ENCODE measurements at regions not wholly inside any gene's neighbourhood (a gene's known extent, or its start where the extent isn't known, plus 50 kb on each side); places are given as distances from the start of the nearest gene placed in this dataset.
"Not testable (repeated sequence)": the region's sequence is repeated elsewhere in the genome, so short reads cannot be mapped to it uniquely, and the experiment has no call there.

DNA sequence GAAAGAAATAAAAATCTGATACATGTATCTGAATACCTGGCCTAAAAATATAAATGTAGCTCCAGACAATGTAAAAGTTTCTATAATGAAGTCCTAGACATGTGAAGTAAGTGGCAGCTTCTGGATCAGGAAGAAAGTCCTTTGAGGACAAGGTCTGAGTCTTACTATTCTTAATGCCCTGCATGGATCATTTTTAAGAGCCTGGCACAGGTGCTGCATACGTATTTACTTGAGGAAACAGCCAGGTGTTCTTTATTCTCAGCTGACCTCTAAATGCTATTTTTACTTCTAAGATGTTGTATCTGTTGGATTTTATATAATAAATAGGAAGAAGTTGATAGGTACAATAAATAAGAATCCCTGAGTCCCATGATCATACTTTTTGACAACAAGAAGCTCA lies 750.0 kb upstream of the LUZP2 start:
- DNase-seq (ENCODE audit: low read depth, low spot score), result no peak

DNA sequence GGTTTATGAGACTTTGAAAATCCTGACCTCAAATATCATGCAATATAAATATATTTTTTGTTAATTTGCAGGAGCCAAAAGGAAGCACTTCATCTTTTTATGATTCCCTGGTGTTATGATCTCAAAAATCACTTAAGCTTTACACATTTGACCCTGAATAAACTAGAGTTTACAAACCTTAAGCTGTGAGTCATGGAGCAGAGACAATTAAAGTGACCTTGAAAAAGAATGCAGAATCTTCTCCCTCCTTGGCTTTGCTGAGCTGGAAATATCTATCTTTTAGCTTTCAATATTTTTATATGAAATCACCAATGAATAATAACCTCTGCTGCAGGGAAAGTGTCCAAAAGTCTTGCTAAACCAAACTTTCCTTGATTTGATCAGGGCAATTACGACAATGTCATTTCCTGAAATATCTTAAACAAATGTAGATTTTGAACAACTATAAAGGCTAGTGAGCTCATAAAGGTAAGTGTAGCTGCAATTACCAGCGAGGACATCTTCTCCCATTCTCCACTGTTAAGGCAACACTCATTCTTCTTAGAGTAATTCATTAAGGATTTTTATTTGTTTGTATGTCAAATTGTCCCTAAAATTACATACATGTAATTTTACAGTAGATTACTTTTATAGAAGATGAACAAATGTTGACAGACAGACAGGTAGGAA lies 747.0 kb upstream of the LUZP2 start:
- no peak for DNase-seq (ENCODE audit: low read depth, low spot score)

DNA sequence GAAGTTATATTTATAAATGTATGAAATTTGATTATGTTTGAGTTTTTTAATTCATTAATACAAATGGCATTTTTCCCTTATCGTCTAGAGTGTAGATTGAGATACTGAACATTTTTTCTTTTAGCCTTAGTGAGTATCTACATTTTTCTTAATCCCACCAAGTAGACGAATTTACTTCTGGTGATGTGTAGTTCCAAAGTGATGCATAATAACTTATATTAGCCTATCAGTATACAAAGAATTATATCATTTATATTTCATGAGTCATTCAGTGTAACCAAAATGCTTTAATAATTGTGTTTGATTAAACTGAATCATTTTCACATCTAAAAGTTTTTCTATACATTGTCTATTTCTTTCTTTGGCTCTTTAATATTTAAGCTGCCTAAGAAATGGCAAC lies 745.6 kb upstream of the LUZP2 start:
- DNase-seq (ENCODE audit: low read depth, low spot score), result no peak

DNA sequence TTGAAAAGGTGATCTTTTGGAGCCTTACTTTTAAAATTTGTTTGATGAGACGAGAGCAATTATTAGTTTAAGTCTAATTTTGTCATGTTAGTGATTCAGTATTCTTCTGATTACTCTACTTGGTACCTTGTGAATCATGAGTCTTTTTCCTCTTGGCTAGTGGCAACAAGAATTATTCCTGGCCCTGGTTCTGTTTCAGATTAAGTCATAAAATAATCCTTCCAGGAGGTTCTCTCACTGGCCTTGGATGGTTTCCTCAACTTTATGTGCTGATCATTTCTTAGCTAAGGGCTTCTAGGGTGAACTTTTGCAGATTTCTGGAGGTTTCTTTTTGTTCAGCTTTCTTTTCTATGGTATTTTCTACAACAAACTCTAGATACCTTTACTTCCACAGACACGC lies 741.8 kb upstream of the LUZP2 start:
- no peak for DNase-seq (ENCODE audit: low read depth, low spot score)

DNA sequence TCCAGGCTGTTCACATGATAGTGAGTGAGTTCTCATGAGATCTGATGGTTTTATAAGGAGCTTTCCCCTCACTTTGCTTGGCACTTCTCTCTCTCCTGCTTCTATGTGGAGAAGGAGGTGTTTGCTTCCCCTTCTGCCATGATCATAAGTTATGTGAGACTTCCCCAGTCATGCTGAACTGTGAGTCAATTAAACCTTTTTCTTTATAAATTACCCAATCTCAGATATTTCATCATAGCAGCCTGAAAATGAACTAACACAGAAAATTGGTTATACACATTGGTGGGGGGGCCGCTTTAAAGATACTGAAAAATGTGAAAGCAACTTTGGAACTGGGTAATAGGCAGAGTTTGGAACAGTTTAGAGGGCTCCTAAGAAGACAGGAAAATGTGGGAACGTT lies 741.1 kb upstream of the LUZP2 start:
- no peak for DNase-seq (ENCODE audit: low read depth, low spot score)

DNA sequence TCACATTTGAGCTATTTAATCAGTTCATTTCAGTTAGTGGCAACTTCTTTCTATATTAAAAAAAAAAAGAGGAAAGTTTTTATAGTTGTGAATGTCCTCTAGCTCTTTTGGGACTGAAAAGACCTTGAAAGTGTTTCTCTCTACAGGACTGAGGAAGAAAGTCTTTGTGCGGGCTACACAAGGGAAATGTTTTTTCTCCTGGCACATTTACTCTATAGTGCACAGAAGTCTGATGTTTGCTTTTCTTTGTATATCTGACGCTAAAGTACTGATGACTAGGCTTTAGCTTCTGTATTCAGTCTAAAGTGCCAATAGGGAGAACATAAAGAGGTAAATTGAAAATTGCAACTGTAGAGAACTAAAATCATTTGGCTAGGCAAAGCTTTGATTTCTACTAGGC lies 737.4 kb upstream of the LUZP2 start:
- no peak for DNase-seq (ENCODE audit: low read depth, low spot score)

DNA sequence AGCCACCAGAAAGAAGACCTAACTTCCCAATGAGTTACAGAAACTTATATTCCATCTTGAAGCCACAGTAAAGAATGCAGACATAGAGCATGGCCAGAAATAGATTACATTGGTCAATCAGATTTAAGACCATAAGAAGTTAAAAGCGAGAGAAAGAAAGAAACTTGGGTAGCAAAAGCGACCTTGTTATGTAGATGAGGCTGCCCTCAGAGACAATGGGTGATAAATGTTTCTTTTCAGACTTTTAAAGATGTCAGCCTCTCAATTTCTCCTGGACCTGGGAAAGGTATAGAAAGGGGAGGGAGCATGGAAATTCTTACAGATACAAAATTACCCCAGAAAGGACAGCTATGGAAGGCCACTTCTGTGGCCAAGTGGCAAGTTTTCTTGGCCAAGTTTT lies 732.6 kb upstream of the LUZP2 start:
- DNase-seq (ENCODE audit: low read depth, low spot score), result no peak

DNA sequence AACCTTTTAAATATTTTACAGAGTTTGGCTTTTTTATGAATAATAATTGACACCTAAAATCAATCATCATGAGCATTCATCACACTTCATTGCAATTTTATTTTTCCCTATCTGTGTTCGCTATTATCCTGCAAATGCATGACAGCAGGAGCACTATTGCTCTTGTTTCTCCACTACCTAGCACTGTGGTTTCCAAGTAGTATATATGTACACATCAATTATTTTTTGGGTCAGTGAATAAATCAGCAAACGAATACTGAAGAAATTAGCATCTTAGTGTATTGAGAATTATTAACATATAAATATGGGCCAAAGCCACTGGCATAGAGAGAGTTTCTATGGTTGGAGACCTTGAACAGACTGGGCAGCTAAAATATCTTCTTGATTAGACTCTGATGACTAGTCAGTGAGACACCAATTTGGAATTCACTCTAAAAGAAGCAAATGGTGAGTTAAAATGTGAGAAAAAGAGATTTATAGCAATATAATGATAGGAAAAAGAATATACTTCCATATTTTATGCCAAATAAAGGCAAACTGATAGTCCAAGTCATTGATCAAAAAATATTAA lies 731.1 kb upstream of the LUZP2 start:
- DNase-seq (ENCODE audit: low read depth, low spot score), result no peak

DNA sequence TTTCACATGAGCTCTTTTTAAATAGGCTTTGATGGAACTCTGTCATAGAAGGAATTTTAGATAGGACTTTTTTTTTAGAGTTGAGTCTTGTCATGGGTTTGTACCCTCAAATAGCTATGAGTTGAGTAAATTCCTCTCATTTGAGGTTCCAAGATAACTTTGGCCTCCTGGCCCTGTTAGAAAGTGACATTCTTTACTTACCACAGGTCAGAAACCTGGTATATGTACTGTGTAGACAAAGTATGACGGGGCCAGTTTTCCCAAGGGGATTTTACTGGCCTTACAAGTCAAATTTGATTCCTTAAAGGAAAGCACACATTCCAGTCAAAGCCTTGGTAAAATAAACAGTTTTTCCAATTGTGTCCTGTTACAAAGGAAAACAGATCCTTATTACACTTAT lies 729.3 kb upstream of the LUZP2 start:
- DNase-seq (ENCODE audit: low read depth, low spot score), result no peak

DNA sequence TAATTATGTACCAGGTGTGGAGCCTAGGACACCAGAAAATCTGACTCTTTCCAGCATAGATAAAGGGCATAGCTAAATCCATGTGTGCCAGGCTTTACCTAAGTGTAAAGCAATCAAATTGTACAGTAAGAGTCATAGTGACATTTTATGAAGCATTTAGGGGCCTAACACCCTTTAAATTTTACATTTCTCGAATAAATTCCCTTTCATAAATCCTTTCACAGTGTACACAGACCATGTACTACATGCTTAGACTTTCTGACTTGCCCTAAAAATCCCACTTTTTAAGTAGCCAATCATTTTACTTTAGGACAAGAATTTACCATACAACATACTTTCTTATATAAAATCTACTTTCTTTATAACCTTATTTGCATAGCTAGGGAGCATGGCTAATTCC lies 727.6 kb upstream of the LUZP2 start:
- DNase-seq (ENCODE audit: low read depth, low spot score), result no peak

DNA sequence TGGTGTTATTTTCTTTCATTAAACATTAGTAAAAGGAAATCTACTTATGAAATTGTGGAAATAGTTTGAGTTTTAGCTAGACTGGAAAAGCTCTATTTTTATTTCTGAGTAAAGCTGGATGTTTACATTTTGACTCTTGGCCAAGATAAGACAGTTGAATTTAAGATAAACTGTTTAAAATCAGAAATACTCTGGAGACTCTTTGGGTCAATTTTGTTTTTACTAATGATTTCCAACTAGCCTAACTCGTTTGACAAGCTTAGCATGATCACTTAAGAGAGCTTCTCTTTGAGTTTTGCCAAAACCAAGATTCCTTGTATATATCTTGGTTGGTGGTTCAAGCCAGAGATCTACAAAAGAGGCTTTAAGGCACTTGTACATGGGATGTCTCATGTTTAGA lies 724.8 kb upstream of the LUZP2 start:
- DNase-seq (ENCODE audit: low read depth, low spot score), result no peak

DNA sequence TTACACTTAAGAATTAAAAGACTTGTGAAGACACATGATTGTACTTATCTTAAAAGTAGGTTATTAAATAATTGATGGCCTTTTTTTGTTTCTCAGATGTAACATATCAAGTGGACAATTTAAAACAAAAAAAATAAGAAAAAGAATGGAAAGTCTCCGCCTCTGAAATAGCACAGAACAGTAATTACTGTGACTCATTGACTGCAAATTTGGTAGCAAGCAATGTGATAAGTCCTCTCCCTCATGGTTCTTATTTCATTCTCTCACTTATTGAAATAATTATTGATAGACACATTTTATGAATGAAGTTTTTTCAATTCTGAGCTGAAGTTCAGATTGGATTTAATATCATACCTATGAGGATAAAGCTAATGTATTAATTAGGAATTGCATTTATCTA lies 717.9 kb upstream of the LUZP2 start:
- DNase-seq (ENCODE audit: low read depth, low spot score), result no peak

DNA sequence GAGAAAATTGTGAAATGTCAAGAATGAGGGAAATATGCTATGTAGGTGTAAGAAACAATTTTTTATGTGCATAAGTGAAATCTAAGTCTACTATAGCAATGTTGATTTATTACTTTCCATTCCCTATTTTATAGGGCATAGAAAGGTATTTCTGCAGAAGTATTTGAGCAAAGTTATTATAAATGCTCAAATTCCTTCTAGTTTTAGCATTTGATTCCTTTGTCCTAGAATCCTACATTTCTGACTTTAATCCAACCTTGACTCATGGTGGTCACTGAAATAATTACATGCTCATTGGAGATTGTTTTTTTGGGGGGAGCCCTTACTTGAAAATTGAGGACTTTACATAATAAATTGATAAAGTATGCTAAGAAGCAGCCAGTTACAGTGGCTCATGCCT lies 716.6 kb upstream of the LUZP2 start:
- DNase-seq (ENCODE audit: low read depth, low spot score), result no peak

DNA sequence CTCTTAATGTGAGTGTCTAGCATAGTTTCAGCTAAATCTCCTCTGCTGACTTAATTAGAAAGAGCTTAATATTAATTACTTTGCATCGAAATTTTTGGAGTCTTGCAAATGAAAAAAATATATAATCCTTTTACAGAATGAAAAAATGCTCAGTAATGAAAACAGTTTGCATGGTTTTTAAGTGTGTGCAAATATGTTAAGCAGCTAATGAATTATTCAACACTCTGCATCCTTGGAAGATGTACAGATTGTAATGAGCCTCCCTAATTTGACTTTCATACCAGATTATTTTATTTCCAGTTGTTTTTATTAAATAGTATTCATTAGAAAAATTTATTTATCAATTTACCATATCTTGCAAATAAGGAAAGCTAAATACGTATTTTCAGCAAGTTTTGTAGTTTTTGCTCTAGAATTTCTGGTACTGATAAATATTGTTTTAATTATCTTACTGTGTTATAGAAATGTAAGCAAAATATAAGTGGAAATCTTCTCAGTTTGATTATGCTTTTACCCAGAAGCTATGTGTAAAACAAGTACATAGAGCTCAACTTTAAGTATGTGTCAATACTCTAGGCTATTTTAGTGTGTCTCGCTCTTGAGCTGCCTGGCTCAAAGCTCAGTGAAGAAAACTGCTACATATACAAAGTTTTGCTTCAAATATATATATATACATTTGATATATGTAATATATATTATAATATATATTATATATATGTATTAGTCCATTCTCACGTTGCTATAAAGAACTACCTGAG lies 714.9 kb upstream of the LUZP2 start:
- no peak for DNase-seq (ENCODE audit: low read depth, low spot score)

DNA sequence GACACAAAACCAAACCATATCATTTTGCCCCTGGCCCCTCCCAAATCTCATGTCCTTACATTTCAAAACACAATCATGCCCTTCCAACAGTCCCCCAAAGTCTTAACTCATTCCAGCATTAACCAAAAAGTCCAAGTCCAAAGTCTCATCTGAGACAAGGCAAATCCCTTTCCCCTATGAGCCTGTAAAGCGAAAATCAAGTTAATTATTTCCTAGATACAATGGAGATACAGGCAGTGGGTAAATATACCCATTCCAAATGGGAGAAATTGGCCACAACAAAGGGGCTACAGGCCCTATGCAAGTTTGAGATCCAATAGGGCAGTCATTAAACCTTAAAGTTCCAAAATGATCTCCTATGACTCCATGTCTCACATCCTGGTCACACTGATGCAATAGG lies 709.9 kb upstream of the LUZP2 start:
- not testable (repeated sequence) for DNase-seq (ENCODE audit: low read depth, low spot score)

DNA sequence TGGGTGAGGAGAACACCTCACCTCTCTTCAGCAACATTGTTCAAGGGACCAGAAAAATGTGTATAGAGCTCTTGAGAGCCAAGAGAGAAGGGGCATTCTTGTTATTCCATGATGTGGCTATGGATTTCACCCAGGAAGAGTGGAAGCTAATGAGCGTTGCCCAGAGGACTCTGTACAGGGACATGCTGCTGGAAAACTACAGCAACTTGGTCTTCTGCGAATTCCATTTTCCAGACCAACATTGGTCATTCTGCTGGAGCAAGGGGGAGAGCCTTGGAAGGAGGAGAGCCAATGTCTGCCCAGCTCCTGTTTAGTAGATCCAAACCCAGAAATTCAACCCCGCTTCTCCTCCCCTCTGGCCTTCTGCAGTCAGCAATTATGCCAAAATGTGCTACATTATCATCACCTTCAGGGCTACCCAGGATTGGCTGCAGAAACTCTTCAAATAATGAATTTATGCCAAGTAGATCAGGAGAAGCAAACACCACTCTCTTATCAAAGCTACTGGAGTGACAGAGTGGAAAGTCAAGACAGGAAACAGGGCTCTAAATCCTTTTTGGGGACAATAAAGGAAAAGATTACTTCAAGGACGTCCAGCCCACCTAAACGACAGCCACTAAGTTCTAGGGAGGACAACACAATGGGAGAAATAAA lies 707.5 kb upstream of the LUZP2 start:
- DNase-seq (ENCODE audit: low read depth, low spot score), result no peak

DNA sequence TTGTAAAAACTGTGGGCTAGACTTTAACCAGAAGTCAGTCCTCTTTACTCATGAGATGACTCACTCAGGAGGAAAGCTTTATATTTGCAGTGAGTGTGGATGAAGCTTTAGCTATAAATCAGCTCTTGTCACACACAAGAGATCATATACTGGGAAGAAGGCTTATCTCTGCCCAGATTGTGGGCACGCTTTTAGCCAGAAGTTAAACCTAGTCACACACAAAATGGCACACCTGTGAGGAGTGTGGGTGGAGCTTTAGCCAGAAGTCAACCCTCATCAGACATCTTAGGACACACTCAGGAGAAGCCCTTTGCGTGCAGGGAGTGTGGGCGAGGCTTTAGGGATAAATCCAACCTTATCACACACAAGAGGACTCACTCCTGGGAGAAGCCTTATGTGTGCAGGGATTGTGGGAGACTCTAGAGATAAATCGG lies 706.9 kb upstream of the LUZP2 start:
- no peak for DNase-seq (ENCODE audit: low read depth, low spot score)

DNA sequence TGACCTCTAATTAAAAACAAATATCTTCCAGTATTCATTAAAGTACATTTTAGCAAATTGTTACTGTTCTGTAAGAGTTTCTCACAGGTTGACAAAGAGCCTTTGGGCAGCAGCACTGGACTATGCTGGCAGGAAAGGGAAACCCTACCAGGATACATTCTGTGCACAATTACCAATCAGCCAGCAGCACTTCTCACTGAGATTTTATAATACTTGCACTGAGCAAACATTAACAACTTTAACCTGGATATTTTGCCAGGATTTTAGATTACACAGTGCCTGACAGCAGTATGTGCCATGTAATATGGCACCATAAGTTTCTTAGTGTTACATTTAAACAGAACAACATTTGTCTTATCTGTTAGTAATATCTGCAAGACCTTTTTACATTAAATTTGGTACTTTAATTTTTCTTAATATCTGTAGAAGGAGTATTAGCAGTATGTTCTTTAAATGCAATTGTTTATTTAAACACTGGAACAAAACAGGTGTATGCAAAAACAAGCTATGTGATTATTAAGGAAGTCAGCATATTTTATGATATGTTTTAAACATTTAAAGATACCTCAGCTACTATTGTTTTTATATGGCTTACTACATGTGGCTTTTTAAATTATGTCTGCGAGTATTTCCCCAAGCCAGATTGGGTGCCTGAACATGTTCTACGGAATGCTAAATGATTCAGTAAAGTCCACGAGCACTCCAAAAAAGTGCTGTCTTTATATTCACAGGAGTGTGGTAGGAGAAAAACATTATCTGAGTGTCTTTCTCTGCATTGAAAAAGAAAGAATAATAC lies 699.0 kb upstream of the LUZP2 start:
- no peak for DNase-seq (ENCODE audit: low read depth, low spot score)

DNA sequence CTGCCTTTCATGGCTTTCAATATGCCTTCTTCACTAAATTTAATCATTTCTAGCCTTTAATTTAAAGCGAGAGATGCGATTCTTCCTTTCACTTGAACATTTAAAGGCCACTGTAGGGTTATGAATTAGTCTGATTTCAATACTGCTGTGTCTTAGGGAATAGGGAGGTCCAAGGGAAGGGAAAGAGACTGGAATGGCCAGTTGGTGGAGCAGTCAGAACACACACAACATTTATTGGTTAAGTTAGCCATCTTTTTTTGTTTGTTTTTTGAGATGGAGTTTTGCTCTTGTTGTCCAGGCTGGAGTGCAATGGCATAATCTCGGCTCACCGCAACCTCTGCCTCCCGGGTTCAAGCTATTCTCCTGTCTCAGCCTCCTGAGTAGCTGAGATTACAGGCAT lies 662.5 kb upstream of the LUZP2 start:
- DNase-seq (ENCODE audit: low read depth, low spot score), result not testable (repeated sequence)

DNA sequence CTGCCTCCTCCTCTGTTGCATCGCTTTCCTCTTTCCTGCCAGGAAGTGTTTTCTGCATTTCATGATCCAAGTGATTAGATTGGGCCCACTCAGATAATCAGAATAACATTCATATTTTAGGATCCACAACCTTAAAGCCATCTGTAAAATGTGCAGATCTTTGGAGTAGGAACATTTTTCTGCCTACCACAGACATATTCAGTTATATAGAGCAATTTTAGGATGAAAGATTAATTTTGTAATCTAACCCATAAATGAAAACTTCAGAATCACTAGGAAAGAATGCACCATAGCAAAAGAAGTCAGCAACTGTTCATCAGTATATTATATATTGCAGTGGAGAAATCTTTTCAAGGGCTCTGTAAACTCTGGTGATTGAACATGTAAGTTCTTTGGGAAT lies 659.9 kb upstream of the LUZP2 start:
- DNase-seq (ENCODE audit: low read depth, low spot score), result no peak

DNA sequence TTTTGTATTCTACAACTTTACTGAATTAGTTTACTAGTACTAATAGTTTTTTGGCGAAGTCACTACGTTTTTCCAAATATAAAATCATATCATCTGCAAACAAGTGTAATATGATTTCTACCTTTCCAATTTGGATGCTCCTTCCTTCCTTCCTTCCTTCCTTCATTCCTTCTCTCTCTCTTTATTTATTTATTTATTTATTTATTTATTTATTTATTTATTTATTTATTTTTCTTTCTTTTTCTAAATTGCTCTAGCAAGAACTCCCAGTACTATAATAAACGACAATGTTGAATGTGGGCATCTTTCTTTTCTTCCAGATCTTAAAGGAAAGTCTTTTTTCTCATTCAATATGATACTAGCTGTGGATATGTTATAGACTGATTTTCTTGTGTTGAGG lies 656.0 kb upstream of the LUZP2 start:
- DNase-seq (ENCODE audit: low read depth, low spot score), result no peak

DNA sequence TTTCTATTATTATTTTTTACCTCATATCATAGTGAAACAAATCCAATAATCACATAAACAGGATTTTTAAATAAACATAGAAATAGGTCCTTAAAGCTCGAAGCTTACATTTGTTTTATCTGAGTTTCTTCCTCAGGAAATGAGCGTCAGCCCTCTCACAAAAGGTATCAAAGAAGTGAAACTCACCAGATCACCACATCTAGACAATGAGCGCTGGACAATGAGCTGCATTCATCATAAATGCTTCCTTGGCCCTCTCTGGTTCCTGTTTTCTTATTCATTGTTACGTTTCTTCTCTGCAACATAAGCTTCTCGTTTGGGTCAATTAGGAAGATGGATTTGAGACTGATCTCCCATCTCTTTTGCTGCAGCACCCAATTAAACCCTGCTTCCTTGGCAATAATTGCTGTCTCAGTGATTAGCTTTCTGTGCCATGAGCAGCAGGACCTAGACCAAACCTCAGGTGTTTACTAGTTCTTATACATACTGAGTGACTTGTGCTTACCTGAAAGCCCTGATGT lies 649.9 kb upstream of the LUZP2 start:
- no peak for DNase-seq (ENCODE audit: low read depth, low spot score)
